Heart left ventricle (tissue), 13 donors: ENCODE measurements at regions not wholly inside any gene's neighbourhood (a gene's known extent, or its start where the extent isn't known, plus 50 kb on each side); places are given as distances from the start of the nearest gene placed in this dataset.

Experiments used
- POLR2A ChIP-seq, 2 donors: fragments of 450-650 bp; IDR thresholded peaks; one replicate each; pipeline ENCODE4 v1.6.1; 2017; ENCODE audit warnings: antibody characterized with exemption in 2 of 2, mild to moderate bottlenecking in 2 of 2, moderate library complexity in 2 of 2
- TF ChIP-seq, protein P1 (sequence below), 12 donors: fragments of 200-600 bp; sonication (generic) in 4 of 12; IDR thresholded peaks; one replicate each; pipeline versions ENCODE4 v1.5.0 to v1.8.0; 2018 to 2022; ENCODE audit warnings: antibody characterized with exemption in 12 of 12, mild to moderate bottlenecking in 5 of 12
- donor health status: ischemic (EF 13 %, LVEDD 7.1; RV severe dilation, severe dysfunction).
- donor health status: DM: no; HTN: yes; CAD: no.
- donor health status: DM: no; HTN: no; CAD: no.
- donor health status: ischemic (EF 25% LVEDD 6.9; RV normal size, moderate dysfunction).
- donor health status: ischemic (EF 25% LVEDD 5.7; RV mildly dilated, moderate dysfunction).
- donor health status: ischemic (EF 35%, LVEDD 5.7; RV mildly dilated, moderate dysfunction).
- donor health status: nonischemic (EF 11% LVEDD 7.7; RV severe dilation, severe dysfunction).
- donor health status: DM: yes; HTN: yes; CAD: no.
- donor health status: PGD.
- donor health status: ischemic (EF 29% LVEDD 5.4; RV normal size, mild dysfunction).
- donor health status: nonischemic (EF 23%, LVEDD 6.1; RV moderate dilation, normal function).

DNA sequence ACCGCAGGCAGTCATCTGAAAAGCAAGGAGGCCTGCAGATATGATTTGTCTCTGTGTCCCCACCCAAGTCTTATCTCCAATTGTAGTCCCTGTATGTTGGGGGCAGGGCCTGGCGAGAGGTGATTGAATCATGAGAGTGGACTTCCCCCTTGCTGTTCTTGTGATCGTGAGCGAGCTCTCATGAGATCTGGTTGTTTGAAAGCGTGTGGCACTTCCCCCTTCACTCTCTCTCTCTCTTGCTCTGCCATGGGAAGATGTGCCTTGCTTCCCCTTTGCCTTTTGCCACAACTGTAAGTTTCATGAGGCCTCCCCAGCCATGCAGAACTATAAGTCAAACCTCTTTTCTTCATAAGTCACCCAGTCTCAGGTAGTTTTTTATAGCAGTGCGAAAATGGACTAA, 83.3 kb downstream of the TMCO5A start:
- no peak for TF ChIP-seq POLR2A (IDR thresholded peaks at IDR 0.05)
- TF ChIP-seq, protein P1, sequence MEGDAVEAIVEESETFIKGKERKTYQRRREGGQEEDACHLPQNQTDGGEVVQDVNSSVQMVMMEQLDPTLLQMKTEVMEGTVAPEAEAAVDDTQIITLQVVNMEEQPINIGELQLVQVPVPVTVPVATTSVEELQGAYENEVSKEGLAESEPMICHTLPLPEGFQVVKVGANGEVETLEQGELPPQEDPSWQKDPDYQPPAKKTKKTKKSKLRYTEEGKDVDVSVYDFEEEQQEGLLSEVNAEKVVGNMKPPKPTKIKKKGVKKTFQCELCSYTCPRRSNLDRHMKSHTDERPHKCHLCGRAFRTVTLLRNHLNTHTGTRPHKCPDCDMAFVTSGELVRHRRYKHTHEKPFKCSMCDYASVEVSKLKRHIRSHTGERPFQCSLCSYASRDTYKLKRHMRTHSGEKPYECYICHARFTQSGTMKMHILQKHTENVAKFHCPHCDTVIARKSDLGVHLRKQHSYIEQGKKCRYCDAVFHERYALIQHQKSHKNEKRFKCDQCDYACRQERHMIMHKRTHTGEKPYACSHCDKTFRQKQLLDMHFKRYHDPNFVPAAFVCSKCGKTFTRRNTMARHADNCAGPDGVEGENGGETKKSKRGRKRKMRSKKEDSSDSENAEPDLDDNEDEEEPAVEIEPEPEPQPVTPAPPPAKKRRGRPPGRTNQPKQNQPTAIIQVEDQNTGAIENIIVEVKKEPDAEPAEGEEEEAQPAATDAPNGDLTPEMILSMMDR (IDR thresholded peaks at IDR 0.05), result no peak
